HepG2 (cell line): ENCODE measurements at regions not wholly inside any gene's neighbourhood (a gene's known extent, or its start where the extent isn't known, plus 50 kb on each side); places are given as distances from the start of the nearest gene placed in this dataset.
A peak's percentile ranks its signal among the peaks of the same experiment; 100 is the strongest.

Experiments
- ATAC-seq: fragments of 200-7000 bp; cut with Tn5 transposase; 3 replicates; pipeline ENCODE4 v1.9.1; 2020; ENCODE audit warnings: mild to moderate bottlenecking, moderate library complexity
- BruUV-seq: library from RNA; stranded (reverse); fragments of 400-500 nt; replicated peaks from 2 replicates; lab custom pipeline; 2021; lab: Mats Ljungman, UMichigan
- CTCF ChIA-PET: fragments of 300-600 bp; formaldehyde crosslinking; extraction: SDS; loops from one replicate; lab custom pipeline; 2021; ENCODE audit warnings: low total read pairs, inconsistent platforms, low intra/inter-chr PET ratio; lab: Yijun Ruan, JAX
- POLR2A ChIA-PET: fragments of 350-600 bp; sonication (Branson Sonifier 250); formaldehyde crosslinking; loops from one replicate; lab custom pipeline; 2020; ENCODE audit warnings: antibody characterized with exemption, inconsistent platforms; lab: Yijun Ruan, JAX
- DNase-seq: peaks from one replicate; pipeline ENCODE4 v3.0.0-alpha.2; 2015; ENCODE audit warnings: low spot score
- FAIRE-seq: peaks from 3 replicates; lab custom pipeline; 2011; peaks lifted over from hg19 to GRCh38; lab: Jason Lieb, UNC
- H2AFZ ChIP-seq: one replicate; pipeline ENCODE4 v1.6.1; 2011; ENCODE audit warnings: low read length, inconsistent platforms
- H3K27ac ChIP-seq: fragments of 300-600 bp; 3 replicates; pipeline ENCODE4 v1.8.0; 2011; ENCODE audit warnings: mixed run types, mild to moderate bottlenecking, mixed read lengths, low read length, inconsistent platforms; ENCODE audit not compliant: insufficient read depth; ENCODE audit errors: extremely low read length
- H3K27me3 ChIP-seq, 2 experiments: fragments of 200-600 bp in 1 of 2; 2 replicates in 1 of 2; 3 replicates in 1 of 2; pipeline versions ENCODE4 v1.6.0 to v1.8.0; 2011; ENCODE audit warnings: low read length in 2 of 2, mild to moderate bottlenecking in 2 of 2, moderate library complexity in 2 of 2, inconsistent platforms in 1 of 2; ENCODE audit not compliant: insufficient read depth in 2 of 2, control insufficient read depth in 1 of 2
- H3K36me3 ChIP-seq, 2 experiments: fragments of 200-600 bp in 1 of 2; replicated peaks in 1 of 2; 2 replicates in 1 of 2; 3 replicates in 1 of 2; pipeline versions ENCODE4 v1.5.1 to v1.8.0; 2011; ENCODE audit warnings: low read length in 2 of 2, inconsistent platforms in 1 of 2; ENCODE audit not compliant: insufficient read depth in 2 of 2, control insufficient read depth in 1 of 2
- H3K4me1 ChIP-seq: 2 replicates; pipeline ENCODE4 v1.5.1; 2012; ENCODE audit warnings: low read length, inconsistent platforms; ENCODE audit not compliant: insufficient read depth
- H3K4me2 ChIP-seq: 2 replicates; pipeline ENCODE4 v1.6.0; 2011; ENCODE audit warnings: low read depth, low read length, inconsistent platforms
- H3K4me3 ChIP-seq, 3 experiments: fragments of 200-600 bp in 1 of 3; sonication (generic), shearing (Covaris generic) in 1 of 3; replicated peaks in 1 of 3; 2 replicates each; pipeline ENCODE4 v1.5.1; 2011 to 2016; ENCODE audit warnings: low read length in 3 of 3, inconsistent platforms in 2 of 3, low read depth in 2 of 3, mild to moderate bottlenecking in 2 of 3, control low read depth in 1 of 3, mixed read lengths in 1 of 3; ENCODE audit not compliant: insufficient read depth in 1 of 3
- H3K79me2 ChIP-seq: one replicate; pipeline ENCODE4 v1.6.1; 2011; ENCODE audit warnings: low read length, inconsistent platforms; ENCODE audit not compliant: insufficient read depth
- H3K9ac ChIP-seq: 2 replicates; pipeline ENCODE4 v1.6.0; 2011; ENCODE audit warnings: mild to moderate bottlenecking, low read depth, low read length, inconsistent platforms; ENCODE audit not compliant: insufficient read depth
- H3K9me3 ChIP-seq: 2 replicates; pipeline ENCODE4 v1.5.1; 2012; ENCODE audit warnings: mild to moderate bottlenecking, low read length
- H4K20me1 ChIP-seq: 2 replicates; pipeline ENCODE4 v1.6.0; 2011; ENCODE audit warnings: inconsistent platforms, mild to moderate bottlenecking, low read length, moderate library complexity; ENCODE audit not compliant: insufficient read depth
- CEBPB ChIP-seq: IDR thresholded peaks from 2 replicates; pipeline ENCODE4 v1.6.1; 2011; ENCODE audit warnings: low read depth, low read length, improper control_type of control experiment, borderline replicate concordance
- FOXA1 ChIP-seq, 2 experiments: fragments of 450-650 bp in 1 of 2; sonication (generic) in 1 of 2; formaldehyde crosslinking in 1 of 2; IDR thresholded peaks; 2 replicates each; pipeline versions ENCODE4 v1.4.0 to v1.6.1; 2016 to 2020; ENCODE audit warnings: missing genetic modification reagents in 1 of 2
- FOXA3 ChIP-seq: IDR thresholded peaks from 2 replicates; pipeline ENCODE4 v1.6.1; 2016; ENCODE audit warnings: missing genetic modification reagents, missing compliant biosample characterization
- MIXL1 ChIP-seq: IDR thresholded peaks from 2 replicates; pipeline ENCODE4 v1.6.1; 2016
- ONECUT2 ChIP-seq: sonication (generic); formaldehyde crosslinking; IDR thresholded peaks from 2 replicates; pipeline ENCODE4 v1.4.0; 2020; ENCODE audit warnings: missing genetic modification reagents
- PAXIP1 ChIP-seq: sonication (generic); formaldehyde crosslinking; conservative IDR thresholded peaks from 2 replicates; pipeline ENCODE4 v1.4.0; 2020; ENCODE audit warnings: mild to moderate bottlenecking, missing genetic modification reagents, moderate library complexity
- SOX13 ChIP-seq, 3 experiments: fragments of 450-650 bp in 1 of 3; sonication (generic) in 1 of 3; formaldehyde crosslinking in 1 of 3; IDR thresholded peaks in 2 of 3; conservative IDR thresholded peaks in 1 of 3; 2 replicates each; pipeline versions ENCODE4 v1.5.0 to v1.6.1; 2016 to 2020; ENCODE audit warnings: antibody characterized with exemption in 1 of 3, mild to moderate bottlenecking in 1 of 3, missing compliant biosample characterization in 1 of 3, missing genetic modification reagents in 1 of 3, moderate library complexity in 1 of 3
- YEATS4 ChIP-seq: sonication (generic); formaldehyde crosslinking; IDR thresholded peaks from 2 replicates; pipeline ENCODE4 v1.4.0; 2020; ENCODE audit warnings: missing genetic modification reagents, borderline replicate concordance
- ZKSCAN5 ChIP-seq: sonication (generic); formaldehyde crosslinking; IDR thresholded peaks from 2 replicates; pipeline ENCODE4 v1.5.1; 2020; ENCODE audit warnings: mild to moderate bottlenecking, missing genetic modification reagents
- ZNF468 ChIP-seq: sonication (generic); formaldehyde crosslinking; IDR thresholded peaks from 2 replicates; pipeline ENCODE4 v1.8.0; 2022; ENCODE audit warnings: mild to moderate bottlenecking, moderate library complexity, missing genetic modification reagents
- WGBS: methylation state at CpG from one replicate; pipeline ENCODE4 v1.1.6; 2017; ENCODE audit warnings: low lambda C conversion rate; 5-methylcytosine and 5-hydroxymethylcytosine counted together
- in situ Hi-C: cut with HindIII; loops from 2 replicates; pipeline ENCODE4 v1.10.0; 2017; ENCODE audit warnings: low pct_unique_long_range_greater_than_20kb; ENCODE audit not compliant: extremely low pct_ligation_motif_present
- intact Hi-C: fragments of 100-400 bp; cut with micrococcal nuclease; formaldehyde crosslinking; loops from one replicate; pipeline ENCODE4 v1.10.0; 2022; ENCODE audit not compliant: unreplicated experiment
- TF ChIP-seq, protein P1 (sequence below): sonication (generic); formaldehyde crosslinking; IDR thresholded peaks from 2 replicates; pipeline ENCODE4 v1.5.1; 2020; ENCODE audit warnings: mild to moderate bottlenecking, missing genetic modification reagents, borderline replicate concordance
- TF ChIP-seq, protein P2 (sequence below): sonication (generic); formaldehyde crosslinking; IDR thresholded peaks from 2 replicates; pipeline ENCODE4 v1.5.0; 2020; ENCODE audit warnings: missing genetic modification reagents

- ChIA-PET POLR2A (interaction anchor here (1.7 kb wide), 1 partner anchor 30 kb away, joined by 8 read pairs; no protein-coding TSS in a partner anchor), CTCF (no interaction called here)
- FAIRE-seq (no peak), DNase-seq (no peak), ATAC-seq (peak; percentile 21; the same call in 1 of the 3 replicates)
- Histone ChIP-seq H3K27me3 (no peaks in the 10 kb centered on the region), H3K36me3 (no peaks in the 10 kb centered on the region), H3K9ac (no peak overlapping the region), H3K4me3 (no peak overlapping the region; a peak in 1 of 6 replicates), H3K9me3 (no peaks in the 10 kb centered on the region), H2AFZ (no peak overlapping the region), H3K4me1 (peaks cover 36% of the 10 kb centered on the region), H3K27ac (peak overlapping the region; percentile 65), H3K79me2 (no peaks in the 10 kb centered on the region), H4K20me1 (no peaks in the 10 kb centered on the region), H3K4me2 (peak overlapping the region; percentile 59)
- intact Hi-C loops (no loop called here), in situ Hi-C loops (no loop called here)
- 37% methylated on average over 7 of the region's 7 CpGs for WGBS
- BruUV-seq = no TSS peak
- no peak for TF ChIP-seq ZKSCAN5 (CRISPR knock-in tag)
- TF ChIP-seq FOXA1 (IDR thresholded peaks at IDR 0.05) = no peak
- TF ChIP-seq FOXA1 (CRISPR knock-in tag; IDR thresholded peaks at IDR 0.05) = 0 out of 2 replicates have a peak, but pooled peaks have one; percentile 10
- peak; percentile 31; the same call in 1 of the 2 replicates for TF ChIP-seq YEATS4 (CRISPR knock-in tag)
- TF ChIP-seq, protein P1, sequence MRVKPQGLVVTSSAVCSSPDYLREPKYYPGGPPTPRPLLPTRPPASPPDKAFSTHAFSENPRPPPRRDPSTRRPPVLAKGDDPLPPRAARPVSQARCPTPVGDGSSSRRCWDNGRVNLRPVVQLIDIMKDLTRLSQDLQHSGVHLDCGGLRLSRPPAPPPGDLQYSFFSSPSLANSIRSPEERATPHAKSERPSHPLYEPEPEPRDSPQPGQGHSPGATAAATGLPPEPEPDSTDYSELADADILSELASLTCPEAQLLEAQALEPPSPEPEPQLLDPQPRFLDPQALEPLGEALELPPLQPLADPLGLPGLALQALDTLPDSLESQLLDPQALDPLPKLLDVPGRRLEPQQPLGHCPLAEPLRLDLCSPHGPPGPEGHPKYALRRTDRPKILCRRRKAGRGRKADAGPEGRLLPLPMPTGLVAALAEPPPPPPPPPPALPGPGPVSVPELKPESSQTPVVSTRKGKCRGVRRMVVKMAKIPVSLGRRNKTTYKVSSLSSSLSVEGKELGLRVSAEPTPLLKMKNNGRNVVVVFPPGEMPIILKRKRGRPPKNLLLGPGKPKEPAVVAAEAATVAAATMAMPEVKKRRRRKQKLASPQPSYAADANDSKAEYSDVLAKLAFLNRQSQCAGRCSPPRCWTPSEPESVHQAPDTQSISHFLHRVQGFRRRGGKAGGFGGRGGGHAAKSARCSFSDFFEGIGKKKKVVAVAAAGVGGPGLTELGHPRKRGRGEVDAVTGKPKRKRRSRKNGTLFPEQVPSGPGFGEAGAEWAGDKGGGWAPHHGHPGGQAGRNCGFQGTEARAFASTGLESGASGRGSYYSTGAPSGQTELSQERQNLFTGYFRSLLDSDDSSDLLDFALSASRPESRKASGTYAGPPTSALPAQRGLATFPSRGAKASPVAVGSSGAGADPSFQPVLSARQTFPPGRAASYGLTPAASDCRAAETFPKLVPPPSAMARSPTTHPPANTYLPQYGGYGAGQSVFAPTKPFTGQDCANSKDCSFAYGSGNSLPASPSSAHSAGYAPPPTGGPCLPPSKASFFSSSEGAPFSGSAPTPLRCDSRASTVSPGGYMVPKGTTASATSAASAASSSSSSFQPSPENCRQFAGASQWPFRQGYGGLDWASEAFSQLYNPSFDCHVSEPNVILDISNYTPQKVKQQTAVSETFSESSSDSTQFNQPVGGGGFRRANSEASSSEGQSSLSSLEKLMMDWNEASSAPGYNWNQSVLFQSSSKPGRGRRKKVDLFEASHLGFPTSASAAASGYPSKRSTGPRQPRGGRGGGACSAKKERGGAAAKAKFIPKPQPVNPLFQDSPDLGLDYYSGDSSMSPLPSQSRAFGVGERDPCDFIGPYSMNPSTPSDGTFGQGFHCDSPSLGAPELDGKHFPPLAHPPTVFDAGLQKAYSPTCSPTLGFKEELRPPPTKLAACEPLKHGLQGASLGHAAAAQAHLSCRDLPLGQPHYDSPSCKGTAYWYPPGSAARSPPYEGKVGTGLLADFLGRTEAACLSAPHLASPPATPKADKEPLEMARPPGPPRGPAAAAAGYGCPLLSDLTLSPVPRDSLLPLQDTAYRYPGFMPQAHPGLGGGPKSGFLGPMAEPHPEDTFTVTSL (CRISPR knock-in tag) = peak; percentile 9; the same call in 1 of the 2 replicates
- TF ChIP-seq ONECUT2 (CRISPR knock-in tag) = peak; percentile 68; the same call in 1 of the 2 replicates
- no peak for TF ChIP-seq SOX13 (IDR thresholded peaks at IDR 0.05)
- 0 out of 4 replicates have a peak, but pooled peaks of 1 of the 2 experiments have one; percentile 14 for TF ChIP-seq SOX13 (CRISPR knock-in tag; conservative IDR thresholded peaks at IDR 0.05 in 1 of 2, IDR thresholded peaks at IDR 0.05 in 1 of 2)
- no peak for TF ChIP-seq ZNF468 (CRISPR knock-in tag)
- peak; percentile 27; the same call in 1 of the 2 replicates for TF ChIP-seq CEBPB
- TF ChIP-seq PAXIP1 (CRISPR knock-in tag) = peak; percentile 71
- TF ChIP-seq FOXA3 (CRISPR knock-in tag) = 0 out of 2 replicates have a peak, but pooled peaks have one; percentile 34
- peak; percentile 33; the same call in 1 of the 2 replicates for TF ChIP-seq MIXL1 (CRISPR knock-in tag)
- TF ChIP-seq, protein P2, sequence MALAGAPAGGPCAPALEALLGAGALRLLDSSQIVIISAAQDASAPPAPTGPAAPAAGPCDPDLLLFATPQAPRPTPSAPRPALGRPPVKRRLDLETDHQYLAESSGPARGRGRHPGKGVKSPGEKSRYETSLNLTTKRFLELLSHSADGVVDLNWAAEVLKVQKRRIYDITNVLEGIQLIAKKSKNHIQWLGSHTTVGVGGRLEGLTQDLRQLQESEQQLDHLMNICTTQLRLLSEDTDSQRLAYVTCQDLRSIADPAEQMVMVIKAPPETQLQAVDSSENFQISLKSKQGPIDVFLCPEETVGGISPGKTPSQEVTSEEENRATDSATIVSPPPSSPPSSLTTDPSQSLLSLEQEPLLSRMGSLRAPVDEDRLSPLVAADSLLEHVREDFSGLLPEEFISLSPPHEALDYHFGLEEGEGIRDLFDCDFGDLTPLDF (CRISPR knock-in tag) = no peak
Observed at GRCh38 chr10:33477291-33478088, 143.0 kb upstream of the NRP1 start.
